ENCODE measurements at regions not wholly inside any gene's neighbourhood (a gene's known extent, or its start where the extent isn't known, plus 50 kb on each side); places are given as distances from the start of the nearest gene placed in this dataset.

GRCh38 chr1:234675006-234675405 lies 65.0 kb upstream of the IRF2BP2 start (continued):
- no peak for TF ChIP-seq PRDM10 (IDR thresholded peaks at IDR 0.05; ENCODE audit: partially characterized antibody)
- no peak for TF ChIP-seq TRIM28 (IDR thresholded peaks at IDR 0.05)
- TF ChIP-seq MLX (CRISPR knock-in tag; conservative IDR thresholded peaks at IDR 0.05) = no peak
- TF ChIP-seq ZBED1 (IDR thresholded peaks at IDR 0.05) = no peak
- no peak for TF ChIP-seq TGIF2 (CRISPR knock-in tag; IDR thresholded peaks at IDR 0.05)
- no peak for TF ChIP-seq ZNF589 (CRISPR knock-in tag; IDR thresholded peaks at IDR 0.05; ENCODE audit: low read depth)
- no peak for TF ChIP-seq SP1 (CRISPR knock-in tag; IDR thresholded peaks at IDR 0.05)

Data from K562 (cell line).